A673 (cell line): ENCODE measurements at regions not wholly inside any gene's neighbourhood (a gene's known extent, or its start where the extent isn't known, plus 50 kb on each side); places are given as distances from the start of the nearest gene placed in this dataset.

Source experiments
- BruUV-seq: library from RNA; stranded (reverse); fragments of 400-500 nt; replicated peaks from 2 replicates; lab custom pipeline; 2021; lab: Mats Ljungman, UMichigan
- CTCF ChIA-PET: fragments of 300-600 bp; sonication (Branson Sonifier 250); formaldehyde crosslinking; loops from one replicate; lab custom pipeline; 2022; ENCODE audit warnings: antibody characterized with exemption; lab: Charles Lee
- POLR2A ChIA-PET: fragments of 300-600 bp; sonication (Branson Sonifier 250); formaldehyde crosslinking; loops from one replicate; lab custom pipeline; 2022; ENCODE audit warnings: antibody characterized with exemption; ENCODE audit not compliant: low non-redundant PET; lab: Charles Lee
- DNase-seq: peaks from one replicate; pipeline ENCODE4 v3.0.0-alpha.2; 2015; ENCODE audit warnings: low spot score
- H3K27ac ChIP-seq: fragments of 200-600 bp; sonication (generic); 2 replicates; pipeline ENCODE4 v1.5.1; 2016; ENCODE audit warnings: mixed run types, low read depth, mild to moderate bottlenecking, mixed read lengths, antibody characterized with exemption, low read length; ENCODE audit not compliant: poor library complexity, severe bottlenecking
- H3K27me3 ChIP-seq: fragments of 200-600 bp; sonication (generic); replicated peaks from 2 replicates; pipeline ENCODE4 v1.6.1; 2017; ENCODE audit warnings: mixed run types, low read depth, mild to moderate bottlenecking, mixed read lengths, antibody characterized with exemption, low read length; ENCODE audit not compliant: insufficient read depth, poor library complexity
- H3K36me3 ChIP-seq: fragments of 200-600 bp; sonication (generic); 2 replicates; pipeline ENCODE4 v1.6.1; 2016; ENCODE audit warnings: mixed run types, mild to moderate bottlenecking, mixed read lengths, antibody characterized with exemption, low read length; ENCODE audit not compliant: insufficient read depth, poor library complexity, severe bottlenecking
- H3K4me1 ChIP-seq: fragments of 200-600 bp; sonication (generic); 2 replicates; pipeline ENCODE4 v1.6.1; 2017; ENCODE audit warnings: mixed run types, mild to moderate bottlenecking, mixed read lengths, antibody characterized with exemption, low read length; ENCODE audit not compliant: insufficient read depth, poor library complexity, severe bottlenecking
- H3K4me3 ChIP-seq: fragments of 200-600 bp; sonication (generic); 2 replicates; pipeline ENCODE4 v1.5.1; 2016; ENCODE audit warnings: low read depth, mixed run types, mild to moderate bottlenecking, mixed read lengths, low read length; ENCODE audit not compliant: poor library complexity, severe bottlenecking
- H3K9me3 ChIP-seq: fragments of 200-600 bp; sonication (generic); 2 replicates; pipeline ENCODE4 v1.6.1; 2016; ENCODE audit warnings: mixed run types, low read depth, mild to moderate bottlenecking, mixed read lengths, antibody characterized with exemption, low read length; ENCODE audit not compliant: poor library complexity, severe bottlenecking
- EZH2 ChIP-seq: fragments of 200-600 bp; sonication (generic); IDR thresholded peaks from 2 replicates; pipeline ENCODE4 v1.6.1; 2017; ENCODE audit warnings: borderline replicate concordance, low read depth, mild to moderate bottlenecking, mixed read lengths, antibody characterized with exemption, low read length; ENCODE audit not compliant: poor library complexity, severe bottlenecking
- intact Hi-C: fragments of 100-400 bp; cut with micrococcal nuclease; formaldehyde crosslinking; loops from one replicate; pipeline ENCODE4 v1.10.0; 2022; ENCODE audit not compliant: unreplicated experiment
- TF ChIP-seq, protein P1 (sequence below): fragments of 300-800, 200-600 bp; sonication (generic); conservative IDR thresholded peaks from 2 replicates; pipeline ENCODE4 v1.5.1; 2017; ENCODE audit warnings: low read depth, mild to moderate bottlenecking, antibody characterized with exemption, low read length, moderate library complexity, mixed read lengths

DNA sequence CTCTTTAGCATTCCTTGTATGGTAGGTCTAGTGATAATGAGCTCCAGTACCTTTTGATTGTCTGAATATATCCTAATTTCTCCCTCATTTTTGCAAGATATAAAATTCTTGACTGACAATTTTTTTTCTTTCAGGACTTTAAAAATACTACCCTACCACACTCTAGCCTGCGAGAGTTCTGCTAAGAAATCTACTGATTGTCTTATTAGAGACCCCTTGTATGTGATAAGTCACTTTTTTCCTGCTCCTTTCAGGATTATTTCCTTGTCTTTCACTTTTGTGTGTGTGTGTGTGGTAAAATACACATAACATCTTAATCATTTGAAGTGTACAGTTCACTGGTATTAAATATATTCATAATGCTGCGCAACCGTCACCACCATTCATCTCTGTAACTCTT lies 68.7 kb upstream of the PPP1R9A start:
- no peak for TF ChIP-seq EZH2
- TF ChIP-seq, protein P1, sequence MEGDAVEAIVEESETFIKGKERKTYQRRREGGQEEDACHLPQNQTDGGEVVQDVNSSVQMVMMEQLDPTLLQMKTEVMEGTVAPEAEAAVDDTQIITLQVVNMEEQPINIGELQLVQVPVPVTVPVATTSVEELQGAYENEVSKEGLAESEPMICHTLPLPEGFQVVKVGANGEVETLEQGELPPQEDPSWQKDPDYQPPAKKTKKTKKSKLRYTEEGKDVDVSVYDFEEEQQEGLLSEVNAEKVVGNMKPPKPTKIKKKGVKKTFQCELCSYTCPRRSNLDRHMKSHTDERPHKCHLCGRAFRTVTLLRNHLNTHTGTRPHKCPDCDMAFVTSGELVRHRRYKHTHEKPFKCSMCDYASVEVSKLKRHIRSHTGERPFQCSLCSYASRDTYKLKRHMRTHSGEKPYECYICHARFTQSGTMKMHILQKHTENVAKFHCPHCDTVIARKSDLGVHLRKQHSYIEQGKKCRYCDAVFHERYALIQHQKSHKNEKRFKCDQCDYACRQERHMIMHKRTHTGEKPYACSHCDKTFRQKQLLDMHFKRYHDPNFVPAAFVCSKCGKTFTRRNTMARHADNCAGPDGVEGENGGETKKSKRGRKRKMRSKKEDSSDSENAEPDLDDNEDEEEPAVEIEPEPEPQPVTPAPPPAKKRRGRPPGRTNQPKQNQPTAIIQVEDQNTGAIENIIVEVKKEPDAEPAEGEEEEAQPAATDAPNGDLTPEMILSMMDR = no peak
- peaks cover 27% of the 10 kb centered on the region for H3K9me3 ChIP-seq
- no peak for DNase-seq
- H3K27me3 ChIP-seq = no peaks in the 10 kb centered on the region
- ChIA-PET POLR2A (no interaction called here), CTCF (no interaction called here)
- intact Hi-C loops = no loop called here
- no peaks in the 10 kb centered on the region for H3K36me3 ChIP-seq
- H3K27ac ChIP-seq = no peak overlapping the region
- no peak overlapping the region for H3K4me3 ChIP-seq
- H3K4me1 ChIP-seq = no peaks in the 10 kb centered on the region
- no TSS peak for BruUV-seq

DNA sequence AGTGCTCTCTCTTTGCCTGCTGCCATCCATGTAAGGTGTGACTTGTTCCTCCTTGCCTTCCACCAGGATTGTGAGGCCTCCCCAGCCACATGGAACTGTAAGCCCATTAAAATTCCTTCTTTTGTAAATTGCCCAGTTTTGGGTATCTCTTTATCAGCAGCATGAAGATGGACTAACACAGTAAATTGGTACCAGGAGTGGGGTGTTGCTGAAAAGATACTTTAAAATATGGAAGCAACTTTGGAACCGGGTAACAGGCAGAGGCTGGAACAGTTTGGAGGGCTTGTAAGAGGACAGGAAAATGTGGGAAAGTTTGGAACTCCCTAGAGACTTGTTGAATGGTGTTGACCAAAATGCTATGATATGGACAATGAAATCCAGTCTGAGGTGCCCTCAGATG lies 63.8 kb upstream of the PPP1R9A start:
- no peaks in the 10 kb centered on the region for H3K27me3 ChIP-seq
- no peaks in the 10 kb centered on the region for H3K4me1 ChIP-seq
- no peaks in the 10 kb centered on the region for H3K36me3 ChIP-seq
- TF ChIP-seq, protein P1 = no peak
- no peak for TF ChIP-seq EZH2
- no peak overlapping the region for H3K27ac ChIP-seq
- no peak for DNase-seq
- H3K4me3 ChIP-seq = no peak overlapping the region
- intact Hi-C loops = no loop called here
- no TSS peak for BruUV-seq
- ChIA-PET CTCF (no interaction called here), POLR2A (no interaction called here)
- peaks cover 27% of the 10 kb centered on the region for H3K9me3 ChIP-seq

DNA sequence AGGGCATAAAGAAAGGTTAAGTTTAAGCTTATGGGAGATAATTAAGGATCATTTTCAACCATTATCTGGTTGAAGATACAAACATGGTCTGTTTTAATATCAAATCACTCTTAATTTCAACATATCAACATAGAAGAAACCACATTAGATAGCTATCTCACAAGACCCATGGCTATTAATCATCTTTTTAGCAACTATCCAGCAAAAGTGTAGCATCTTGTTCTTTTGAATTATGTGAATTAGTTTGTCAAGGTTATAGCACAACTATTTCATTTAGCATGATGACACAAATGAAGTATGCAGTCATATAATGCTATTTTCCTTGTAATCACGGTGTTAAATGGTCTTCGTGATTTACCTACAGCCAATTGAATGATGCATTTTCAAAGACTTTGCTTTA lies 58.9 kb upstream of the PPP1R9A start:
- TF ChIP-seq EZH2 = no peak
- TF ChIP-seq, protein P1 = no peak
- Histone ChIP-seq H3K9me3 (peaks cover 18% of the 10 kb centered on the region), H3K27ac (no peak overlapping the region), H3K36me3 (no peaks in the 10 kb centered on the region), H3K4me3 (no peak overlapping the region), H3K27me3 (no peaks in the 10 kb centered on the region), H3K4me1 (no peaks in the 10 kb centered on the region)
- intact Hi-C loops = no loop called here
- DNase-seq = no peak
- no TSS peak for BruUV-seq
- ChIA-PET CTCF (no interaction called here), POLR2A (no interaction called here)
